DND-41 (cell line): ENCODE measurements at regions not wholly inside any gene's neighbourhood (a gene's known extent, or its start where the extent isn't known, plus 50 kb on each side); places are given as distances from the start of the nearest gene placed in this dataset.

Experiments used
- ATAC-seq: fragments of 200-7000 bp; cut with Tn5 transposase; 3 replicates; pipeline ENCODE4 v1.9.1; 2021; ENCODE audit warnings: low read depth; ENCODE audit not compliant: insufficient read depth
- DNase-seq: peaks from one replicate; pipeline ENCODE4 v3.0.0-alpha.2; 2020
- H2AFZ ChIP-seq: 2 replicates; pipeline ENCODE4 v1.6.0; 2012; ENCODE audit warnings: low read depth, low read length
- H3K27ac ChIP-seq: 2 replicates; pipeline ENCODE4 v1.5.1; 2012; ENCODE audit warnings: low read length, inconsistent platforms
- H3K27me3 ChIP-seq: fragments of 200-600 bp; sonication (generic); 2 replicates; pipeline ENCODE4 v1.6.0; 2012; ENCODE audit warnings: low read length, mild to moderate bottlenecking, inconsistent platforms; ENCODE audit not compliant: insufficient read depth, poor library complexity
- H3K36me3 ChIP-seq: 2 replicates; pipeline ENCODE4 v1.5.1; 2012; ENCODE audit warnings: low read length, inconsistent platforms; ENCODE audit not compliant: insufficient read depth
- H3K4me1 ChIP-seq: 2 replicates; pipeline ENCODE4 v1.5.1; 2012; ENCODE audit warnings: mild to moderate bottlenecking, low read length; ENCODE audit not compliant: insufficient read depth
- H3K4me2 ChIP-seq: 2 replicates; pipeline ENCODE4 v1.6.0; 2012; ENCODE audit warnings: mild to moderate bottlenecking, moderate library complexity, low read length, inconsistent platforms; ENCODE audit not compliant: insufficient read depth
- H3K4me3 ChIP-seq, 2 experiments: fragments of 200-600 bp in 1 of 2; shearing (Covaris generic) in 1 of 2; 2 replicates each; pipeline ENCODE4 v1.5.1; 2012 to 2016; ENCODE audit warnings: inconsistent platforms in 2 of 2, low read length in 2 of 2, mild to moderate bottlenecking in 2 of 2, low read depth in 1 of 2, moderate library complexity in 1 of 2
- H3K79me2 ChIP-seq: 2 replicates; pipeline ENCODE4 v1.6.0; 2012; ENCODE audit warnings: low read length, inconsistent platforms; ENCODE audit not compliant: insufficient read depth
- H3K9ac ChIP-seq: 2 replicates; pipeline ENCODE4 v1.6.0; 2012; ENCODE audit warnings: low read depth, mild to moderate bottlenecking, inconsistent platforms, low read length, moderate library complexity
- H3K9me3 ChIP-seq: 2 replicates; pipeline ENCODE4 v1.5.1; 2012; ENCODE audit warnings: low read length, moderate library complexity, mild to moderate bottlenecking, inconsistent platforms; ENCODE audit not compliant: insufficient read depth, severe bottlenecking
- H4K20me1 ChIP-seq: 2 replicates; pipeline ENCODE4 v1.6.0; 2012; ENCODE audit warnings: low read length; ENCODE audit not compliant: insufficient read depth
- EZH2 ChIP-seq: IDR thresholded peaks from 3 replicates; pipeline ENCODE4 v1.6.1; 2012; ENCODE audit warnings: borderline replicate concordance, low read depth, mild to moderate bottlenecking, moderate library complexity, low read length, inconsistent platforms; ENCODE audit not compliant: severe bottlenecking
- TF ChIP-seq, protein P1 (sequence below): IDR thresholded peaks from 2 replicates; pipeline ENCODE4 v1.5.1; 2012; ENCODE audit warnings: borderline replicate concordance, low read length, moderate library complexity, mild to moderate bottlenecking; ENCODE audit not compliant: poor library complexity, severe bottlenecking; ENCODE audit errors: extremely low read depth

DNA sequence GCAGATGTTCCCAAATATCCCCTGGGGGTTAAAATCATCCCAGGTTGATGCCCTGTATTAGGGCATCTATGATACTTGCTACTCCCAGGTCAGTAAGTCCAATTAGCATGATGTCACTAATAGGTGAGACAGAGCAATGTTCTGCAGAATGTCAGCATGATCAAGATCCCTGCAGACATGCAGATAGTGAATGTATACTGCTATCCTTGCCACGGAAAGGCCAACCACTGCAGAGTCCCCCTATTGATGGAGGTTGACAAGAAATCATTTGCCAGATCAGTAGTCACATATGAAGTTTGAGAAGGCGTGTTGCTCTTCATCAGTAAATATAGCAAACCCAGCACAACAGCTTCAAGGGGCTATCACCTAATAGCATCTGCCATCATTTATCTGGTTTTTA lies 97.4 kb downstream of the SETD4 start:
- Histone ChIP-seq H4K20me1 (no peaks in the 10 kb centered on the region), H3K4me1 (no peaks in the 10 kb centered on the region), H2AFZ (no peak overlapping the region), H3K9ac (no peak overlapping the region), H3K9me3 (no peaks in the 10 kb centered on the region), H3K27ac (no peak overlapping the region), H3K4me3 (no peak overlapping the region), H3K36me3 (no peaks in the 10 kb centered on the region), H3K4me2 (no peak overlapping the region), H3K27me3 (peaks cover 7% of the 10 kb centered on the region), H3K79me2 (no peaks in the 10 kb centered on the region)
- TF ChIP-seq EZH2 = no peak
- TF ChIP-seq, protein P1, sequence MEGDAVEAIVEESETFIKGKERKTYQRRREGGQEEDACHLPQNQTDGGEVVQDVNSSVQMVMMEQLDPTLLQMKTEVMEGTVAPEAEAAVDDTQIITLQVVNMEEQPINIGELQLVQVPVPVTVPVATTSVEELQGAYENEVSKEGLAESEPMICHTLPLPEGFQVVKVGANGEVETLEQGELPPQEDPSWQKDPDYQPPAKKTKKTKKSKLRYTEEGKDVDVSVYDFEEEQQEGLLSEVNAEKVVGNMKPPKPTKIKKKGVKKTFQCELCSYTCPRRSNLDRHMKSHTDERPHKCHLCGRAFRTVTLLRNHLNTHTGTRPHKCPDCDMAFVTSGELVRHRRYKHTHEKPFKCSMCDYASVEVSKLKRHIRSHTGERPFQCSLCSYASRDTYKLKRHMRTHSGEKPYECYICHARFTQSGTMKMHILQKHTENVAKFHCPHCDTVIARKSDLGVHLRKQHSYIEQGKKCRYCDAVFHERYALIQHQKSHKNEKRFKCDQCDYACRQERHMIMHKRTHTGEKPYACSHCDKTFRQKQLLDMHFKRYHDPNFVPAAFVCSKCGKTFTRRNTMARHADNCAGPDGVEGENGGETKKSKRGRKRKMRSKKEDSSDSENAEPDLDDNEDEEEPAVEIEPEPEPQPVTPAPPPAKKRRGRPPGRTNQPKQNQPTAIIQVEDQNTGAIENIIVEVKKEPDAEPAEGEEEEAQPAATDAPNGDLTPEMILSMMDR = no peak
- DNase-seq = no peak
- ATAC-seq = no peak

DNA sequence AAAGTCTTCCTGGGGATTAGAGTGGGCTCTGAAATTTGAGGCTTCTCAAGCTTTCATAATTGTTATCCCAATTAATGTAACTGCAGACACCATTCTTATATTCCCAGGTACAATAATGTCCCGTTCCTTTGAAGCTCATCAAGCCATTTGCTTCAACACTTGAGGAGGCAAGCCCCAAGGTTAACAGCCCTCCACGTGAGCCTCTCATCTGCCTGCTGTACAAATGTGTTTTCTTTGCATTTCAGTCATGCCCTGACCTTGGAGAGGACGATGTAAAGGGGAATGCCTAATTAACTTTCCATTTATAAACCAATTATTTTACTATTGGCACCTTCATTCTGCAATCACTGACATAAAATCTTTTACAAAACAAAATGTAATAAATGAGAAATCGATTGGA lies 106.3 kb downstream of the SETD4 start:
- Histone ChIP-seq H3K4me1 (no peaks in the 10 kb centered on the region), H3K9ac (no peak overlapping the region), H2AFZ (no peak overlapping the region), H3K79me2 (no peaks in the 10 kb centered on the region), H3K36me3 (no peaks in the 10 kb centered on the region), H3K27ac (no peak overlapping the region), H4K20me1 (no peaks in the 10 kb centered on the region), H3K4me2 (no peak overlapping the region), H3K9me3 (no peaks in the 10 kb centered on the region), H3K27me3 (peaks cover 4% of the 10 kb centered on the region), H3K4me3 (no peak overlapping the region)
- DNase-seq (no peak), ATAC-seq (no peak)
- no peak for TF ChIP-seq EZH2
- TF ChIP-seq, protein P1 = no peak

DNA sequence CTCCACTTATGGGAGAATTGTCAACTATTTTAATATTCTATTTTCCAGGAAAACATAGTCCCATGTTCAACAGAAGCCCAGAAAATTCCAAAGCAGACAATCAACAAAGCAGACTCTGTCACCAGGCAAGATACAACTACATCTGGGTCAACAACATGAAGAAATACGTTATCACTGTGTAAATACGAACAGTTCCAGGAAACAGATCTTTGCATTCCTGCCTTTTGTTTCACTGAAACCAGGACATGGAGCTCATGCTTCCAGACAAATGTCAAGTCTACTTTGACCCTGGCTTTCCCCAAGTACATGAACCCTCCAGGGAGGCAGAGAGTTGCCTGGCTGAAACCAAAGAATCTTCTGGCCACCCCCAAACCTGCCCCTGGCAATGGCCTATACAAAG lies 106.7 kb downstream of the SETD4 start:
- no peaks in the 10 kb centered on the region for H3K4me1 ChIP-seq
- H3K27ac ChIP-seq = no peak overlapping the region
- no peaks in the 10 kb centered on the region for H3K36me3 ChIP-seq
- no peak overlapping the region for H3K4me2 ChIP-seq
- H3K4me3 ChIP-seq = no peak overlapping the region
- H3K9me3 ChIP-seq = no peaks in the 10 kb centered on the region
- H3K79me2 ChIP-seq = no peaks in the 10 kb centered on the region
- no peak overlapping the region for H2AFZ ChIP-seq
- H3K9ac ChIP-seq = no peak overlapping the region
- H3K27me3 ChIP-seq = peaks cover 8% of the 10 kb centered on the region
- ATAC-seq (no peak), DNase-seq (no peak)
- TF ChIP-seq, protein P1 = no peak
- no peak for TF ChIP-seq EZH2
- H4K20me1 ChIP-seq = no peaks in the 10 kb centered on the region
